RKO (cell line): ENCODE measurements at regions not wholly inside any gene's neighbourhood (a gene's known extent, or its start where the extent isn't known, plus 50 kb on each side); places are given as distances from the start of the nearest gene placed in this dataset.
"Not testable (repeated sequence)": the region's sequence is repeated elsewhere in the genome, so short reads cannot be mapped to it uniquely, and the experiment has no call there.

Experiments
- DNase-seq: peaks from one replicate; pipeline ENCODE4 v3.0.0-alpha.2; 2016; ENCODE audit warnings: low spot score

DNA sequence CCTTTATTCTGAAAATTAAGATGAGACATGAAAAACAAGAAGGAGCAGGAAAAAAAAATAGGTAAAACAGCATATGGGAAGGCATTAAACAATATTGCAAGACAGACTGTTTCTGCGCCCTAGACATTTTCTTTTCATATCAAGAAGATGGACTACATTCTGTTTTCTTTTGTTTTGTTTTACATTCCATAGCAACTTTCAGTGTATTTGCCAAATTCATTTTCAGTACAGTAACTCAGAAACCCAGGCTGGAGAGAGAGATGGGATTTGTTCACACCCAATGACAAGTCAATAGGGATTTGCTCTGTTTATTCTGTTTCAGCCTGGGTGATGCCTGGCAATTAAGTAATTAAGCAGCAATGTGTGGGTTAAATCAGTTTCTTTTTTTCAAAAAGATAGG is 892.8 kb upstream of the DIAPH2 start:
- no peak for DNase-seq

DNA sequence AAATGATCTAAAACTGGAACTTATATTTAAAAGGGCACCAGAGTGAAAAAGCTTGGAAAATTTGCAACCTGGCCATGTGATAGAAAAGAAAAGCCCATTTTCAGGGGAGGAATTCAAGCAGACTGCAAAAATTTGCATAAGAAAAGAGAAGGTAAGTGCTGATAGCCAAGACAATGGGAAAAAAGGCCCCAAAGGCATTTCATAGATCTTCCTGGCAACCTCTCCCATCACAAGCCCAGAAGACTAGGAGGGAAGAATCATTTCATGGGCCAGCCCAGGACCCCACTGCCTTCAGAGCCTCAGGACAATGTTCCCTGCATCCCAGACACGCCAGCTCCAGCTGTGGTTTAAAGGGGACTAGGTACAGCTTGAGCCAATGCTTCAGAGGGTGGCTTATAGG is 887.3 kb upstream of the DIAPH2 start:
- no peak for DNase-seq

DNA sequence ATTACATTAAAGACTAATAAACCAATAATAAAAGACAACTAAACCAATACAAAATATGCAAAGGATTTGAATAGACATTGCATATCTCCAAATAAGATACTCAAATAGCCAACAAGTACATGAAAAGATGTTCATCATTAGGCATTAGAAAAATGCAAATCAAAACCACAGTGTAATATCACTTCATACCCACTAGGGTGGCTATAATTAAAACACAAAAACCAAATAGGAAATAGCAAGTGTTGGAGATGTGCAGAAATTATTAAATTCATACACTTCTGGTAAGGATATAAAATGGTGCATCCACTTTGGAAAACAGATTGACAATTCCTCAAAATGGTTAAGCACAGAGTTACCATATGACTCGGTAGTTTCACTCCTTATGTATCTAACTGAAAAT is 860.8 kb upstream of the DIAPH2 start:
- DNase-seq, result peak; percentile 5

DNA sequence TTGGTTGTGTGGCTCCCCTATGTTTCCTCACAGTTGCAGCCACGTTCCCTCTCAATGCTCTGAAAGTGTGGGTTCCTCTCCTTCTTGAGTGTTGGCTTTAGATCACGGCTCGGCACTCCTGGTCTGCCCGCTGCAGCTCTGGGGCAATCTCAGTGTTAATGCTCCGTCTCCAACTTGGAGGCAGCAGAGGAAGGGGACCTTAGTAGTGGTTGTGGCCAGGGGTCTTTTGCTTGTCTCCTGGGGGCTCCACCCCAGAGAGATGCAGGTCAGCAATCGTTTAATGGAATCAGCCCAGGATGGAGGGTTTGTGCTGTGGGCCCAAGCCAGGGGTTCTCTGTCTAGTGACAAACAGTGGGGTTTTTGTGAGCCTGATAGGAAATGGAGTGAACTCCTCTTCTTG is 849.4 kb upstream of the DIAPH2 start:
- DNase-seq, result no peak

DNA sequence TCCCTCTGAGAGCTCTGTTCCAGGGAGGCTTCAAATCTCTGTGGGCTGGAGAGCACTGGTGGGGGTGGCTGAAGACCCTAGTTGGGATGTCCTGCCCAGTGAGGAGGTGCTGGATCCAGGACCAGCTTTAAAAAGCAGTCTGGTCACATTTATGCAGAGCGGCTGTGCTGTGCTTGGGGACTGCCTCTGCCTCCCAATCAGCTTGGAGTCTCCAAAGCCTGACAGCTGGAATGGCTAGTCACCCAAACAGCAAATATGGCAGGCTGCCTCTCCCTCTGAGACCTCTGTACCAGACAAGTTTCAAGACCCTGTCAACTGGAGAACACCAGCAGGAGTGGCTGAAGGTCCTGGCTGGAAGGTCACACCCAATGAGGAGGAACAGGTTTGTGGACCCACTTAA is 848.1 kb upstream of the DIAPH2 start:
- no peak for DNase-seq

DNA sequence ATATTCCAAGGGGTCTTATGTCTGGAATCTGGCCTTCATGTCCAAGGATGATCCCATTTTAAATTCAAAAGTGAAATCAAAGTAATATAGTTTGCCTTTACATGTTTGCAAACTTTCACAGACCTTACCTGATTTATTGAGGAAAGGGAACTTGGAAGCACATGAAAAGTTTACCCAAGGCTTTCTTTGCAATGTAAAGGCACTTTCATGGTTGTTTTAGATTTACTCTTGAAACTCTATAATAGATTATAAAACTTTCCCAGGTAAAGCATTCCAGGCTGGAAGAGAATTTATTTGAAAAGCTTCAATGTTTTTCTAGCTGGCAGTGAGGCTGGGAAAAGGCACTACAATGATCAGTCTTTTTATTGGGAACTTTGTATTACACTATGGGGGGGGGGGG is 842.8 kb upstream of the DIAPH2 start:
- no peak for DNase-seq

DNA sequence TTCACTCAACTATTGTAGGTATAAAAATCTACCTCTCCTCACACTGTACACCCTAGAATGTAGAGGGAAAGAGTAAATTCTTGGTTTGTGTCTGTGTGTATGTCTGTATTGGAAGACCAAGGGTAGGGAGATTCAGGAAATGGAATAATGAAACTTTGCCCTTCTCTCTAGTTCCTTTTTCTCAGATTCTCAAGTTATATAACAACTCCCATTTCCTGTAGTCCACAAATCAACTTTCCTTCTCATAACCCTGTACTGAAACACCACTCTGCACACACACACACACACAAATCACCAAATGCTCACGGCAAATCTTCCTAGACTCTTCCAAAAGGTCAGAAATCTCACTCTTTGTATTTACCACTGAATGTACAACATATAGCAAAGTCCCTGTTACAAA is 824.5 kb upstream of the DIAPH2 start:
- no peak for DNase-seq

DNA sequence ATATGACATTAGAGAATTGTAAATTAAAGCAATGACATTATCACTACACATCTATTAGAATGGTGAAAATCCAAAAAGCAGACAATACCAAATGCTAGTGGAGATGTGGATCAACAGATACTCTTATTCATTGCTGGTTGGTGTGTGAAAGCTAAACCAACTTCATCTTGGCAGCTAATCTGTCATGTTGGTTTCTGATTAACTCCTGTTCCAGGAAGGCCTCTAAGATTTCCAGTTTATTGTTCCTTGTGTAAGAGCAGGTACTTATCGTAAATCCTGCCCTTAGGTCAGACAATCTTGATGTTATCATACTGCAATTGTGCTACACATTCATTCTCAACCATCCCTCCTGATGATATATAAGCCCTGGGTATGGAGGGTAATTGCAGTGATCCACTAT is 809.0 kb upstream of the DIAPH2 start:
- DNase-seq, result no peak

DNA sequence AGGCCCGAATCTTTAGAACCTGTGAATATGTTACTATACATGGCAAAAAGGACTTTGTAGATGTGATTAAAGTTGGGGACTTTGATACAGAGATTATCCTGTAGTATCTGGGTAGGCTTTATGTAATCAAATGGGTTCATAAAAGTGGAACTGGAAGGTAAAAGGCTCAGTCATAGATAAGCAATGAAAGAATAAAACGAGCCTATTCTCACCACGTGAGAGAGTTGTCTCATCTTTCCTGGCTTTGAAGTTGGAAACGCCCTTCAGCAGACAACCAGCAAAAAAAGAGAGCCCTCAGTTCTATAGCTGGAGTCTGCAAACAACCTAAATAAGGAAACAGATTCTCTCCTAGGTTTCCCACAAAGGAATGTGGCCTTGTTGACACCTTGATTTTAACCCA is 805.8 kb upstream of the DIAPH2 start:
- DNase-seq, result no peak

DNA sequence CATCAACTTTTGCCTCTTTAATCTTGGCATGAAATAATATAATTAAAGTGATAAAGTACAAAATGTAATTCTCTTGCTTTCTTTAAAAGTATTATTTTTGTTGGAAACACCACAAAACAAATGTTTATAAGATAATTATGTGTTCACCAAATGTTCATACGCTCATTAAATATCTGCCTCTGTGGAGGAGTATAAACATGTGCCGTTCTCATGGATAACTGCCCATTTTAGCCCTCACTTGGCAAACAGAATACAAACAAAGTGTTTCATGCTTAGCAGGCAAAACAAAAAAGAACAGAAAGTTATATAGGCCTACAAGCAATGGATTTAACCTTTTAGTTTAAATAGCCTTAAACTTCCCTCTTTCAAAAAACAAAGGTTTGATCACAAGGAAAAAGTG is 800.5 kb upstream of the DIAPH2 start:
- no peak for DNase-seq

DNA sequence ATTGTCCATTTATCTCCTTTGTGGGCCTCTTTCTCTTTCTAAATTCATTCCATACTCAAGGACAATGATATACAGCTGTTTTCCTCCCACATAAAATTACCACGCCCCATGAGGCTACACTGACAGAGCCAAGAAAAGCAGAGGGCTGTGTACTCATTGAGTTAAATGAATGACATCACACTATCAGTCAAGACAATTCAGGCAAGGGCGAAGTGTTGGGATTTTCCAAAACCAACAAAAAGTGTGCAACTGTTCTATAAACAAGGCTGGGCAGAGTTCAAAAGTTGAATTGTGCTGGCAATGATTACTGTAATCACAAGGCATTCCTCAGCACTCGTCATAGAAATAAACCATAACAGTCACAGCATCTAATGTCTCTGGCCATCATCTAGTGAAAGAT is 799.6 kb upstream of the DIAPH2 start:
- no peak for DNase-seq

DNA sequence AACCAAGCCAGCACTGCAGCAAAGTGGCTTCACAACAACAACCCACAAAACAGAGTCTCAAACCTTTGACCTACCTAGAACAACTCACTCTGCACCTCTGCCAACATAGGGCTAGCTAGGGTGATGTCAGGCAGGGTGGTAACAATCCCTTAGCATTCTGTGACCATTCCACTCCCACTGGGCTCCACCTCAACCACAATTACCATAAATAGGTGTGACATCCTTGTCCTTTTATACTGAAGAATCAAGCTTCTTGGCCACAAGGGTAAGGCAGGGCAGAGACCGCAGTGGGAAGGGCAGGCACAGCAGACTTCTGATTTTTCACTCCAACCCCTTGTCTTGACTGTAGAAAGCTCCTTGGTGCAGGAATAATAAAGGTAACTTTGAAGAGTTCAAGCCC is 795.4 kb upstream of the DIAPH2 start:
- no peak for DNase-seq

DNA sequence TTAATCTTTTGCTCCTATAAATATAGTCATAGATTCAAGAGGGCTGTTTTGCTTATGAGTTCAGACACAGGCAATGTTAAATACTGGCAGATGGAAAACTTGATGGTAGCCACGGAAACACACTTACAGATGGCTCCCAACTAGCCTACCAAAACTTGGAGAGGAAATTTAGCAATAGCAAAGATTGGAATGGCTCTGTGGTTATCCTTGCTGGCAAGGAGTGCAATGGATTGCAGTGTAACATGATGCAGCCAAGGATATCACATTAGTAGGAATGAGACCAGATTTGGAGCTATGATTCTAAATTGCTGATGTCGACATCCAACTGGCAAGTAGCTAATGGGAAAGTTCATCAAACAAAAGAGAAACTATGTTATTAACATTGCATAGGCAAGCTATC is 791.0 kb upstream of the DIAPH2 start:
- DNase-seq, result no peak

DNA sequence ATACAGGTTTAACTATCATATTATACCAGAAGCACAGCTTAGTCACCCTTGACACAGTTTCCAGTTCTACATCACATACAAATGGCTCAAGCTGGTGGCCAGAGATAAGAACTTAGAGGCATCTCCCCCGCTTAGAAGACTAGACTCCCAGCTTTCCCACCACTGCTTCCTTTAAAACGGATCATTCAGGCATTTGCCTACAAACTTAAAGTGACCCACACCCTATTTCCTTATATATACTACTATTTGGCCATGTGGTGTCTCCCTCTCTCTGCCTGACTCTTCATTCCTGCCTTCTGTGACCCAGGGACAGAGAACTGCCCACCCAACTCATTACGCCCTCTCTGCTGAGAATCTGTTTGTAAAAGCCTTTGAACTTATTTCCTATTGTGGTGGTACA is 781.2 kb upstream of the DIAPH2 start:
- DNase-seq, result peak; percentile 2

DNA sequence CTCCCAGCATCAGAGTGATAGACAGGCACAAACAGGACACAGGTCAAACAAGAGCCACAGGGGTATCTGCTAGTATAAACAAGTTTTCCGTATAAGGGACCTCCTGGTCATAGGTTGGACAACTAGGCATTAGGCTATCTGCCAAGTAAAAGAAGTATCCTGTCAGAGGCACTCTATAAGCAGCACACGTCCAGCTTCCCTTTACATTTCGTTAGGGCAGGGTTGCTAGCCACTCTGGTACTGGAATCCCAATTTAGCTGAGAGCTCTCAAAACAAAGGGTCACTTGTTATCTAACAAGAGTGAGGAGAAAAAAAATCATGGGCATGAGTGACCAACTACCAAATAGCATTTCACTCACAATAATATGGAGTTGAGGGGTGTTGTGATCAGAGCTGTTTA is 780.7 kb upstream of the DIAPH2 start:
- no peak for DNase-seq

DNA sequence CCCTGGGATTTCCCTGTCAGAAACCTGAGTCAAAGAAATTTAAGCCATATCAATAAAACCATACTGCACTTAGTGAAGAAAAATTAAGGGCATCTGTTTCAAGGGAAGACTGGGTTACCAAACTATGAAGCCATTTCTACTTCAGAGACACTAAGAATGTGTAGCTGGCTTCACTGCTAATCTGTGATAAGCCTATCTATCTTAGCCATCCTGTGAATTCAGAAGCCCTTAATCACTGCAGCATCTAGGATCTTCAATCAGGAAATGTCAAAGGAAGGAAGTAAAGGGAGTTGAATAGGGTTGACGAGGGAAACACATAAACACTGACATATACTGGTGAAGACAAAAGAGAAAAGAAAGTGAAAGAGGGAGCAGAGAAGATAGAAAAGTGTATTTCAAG is 777.6 kb upstream of the DIAPH2 start:
- no peak for DNase-seq

DNA sequence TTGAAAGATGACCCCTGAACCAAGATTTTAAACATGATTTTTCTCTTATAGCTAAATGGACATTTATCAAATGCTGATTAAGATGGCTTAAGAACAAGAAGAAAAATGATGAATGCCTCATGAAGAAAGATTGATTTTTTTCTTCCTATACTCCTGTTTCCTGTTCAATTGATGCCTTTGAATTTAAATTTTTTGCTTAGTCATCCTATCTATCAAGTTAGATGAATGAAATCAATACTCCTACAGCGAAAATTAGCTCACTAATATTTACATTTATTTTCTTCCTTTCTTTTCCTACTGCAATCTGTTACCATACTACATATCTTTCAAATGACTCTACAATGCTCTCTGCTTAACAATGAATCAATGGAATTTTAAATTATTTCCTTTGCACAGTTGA is 773.6 kb upstream of the DIAPH2 start:
- no peak for DNase-seq

DNA sequence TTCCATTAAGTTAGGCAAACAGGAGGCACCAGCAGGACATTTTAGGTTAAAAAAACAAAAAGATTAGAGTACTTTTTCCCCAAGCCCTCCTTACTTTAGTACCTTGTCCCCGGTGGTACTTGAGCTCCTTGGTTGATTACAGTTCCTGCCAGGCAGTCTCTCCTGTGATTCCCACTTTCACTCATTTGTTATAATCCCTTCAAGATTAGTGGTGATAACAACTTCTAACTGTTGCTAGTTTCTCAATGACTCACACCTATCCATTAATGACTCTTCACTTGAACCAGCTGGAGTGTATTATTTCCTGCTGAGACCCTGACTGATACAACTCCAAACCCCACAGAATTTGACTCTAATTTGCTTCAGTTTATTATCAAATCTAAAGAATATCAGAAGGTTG is 765.0 kb upstream of the DIAPH2 start:
- no peak for DNase-seq

DNA sequence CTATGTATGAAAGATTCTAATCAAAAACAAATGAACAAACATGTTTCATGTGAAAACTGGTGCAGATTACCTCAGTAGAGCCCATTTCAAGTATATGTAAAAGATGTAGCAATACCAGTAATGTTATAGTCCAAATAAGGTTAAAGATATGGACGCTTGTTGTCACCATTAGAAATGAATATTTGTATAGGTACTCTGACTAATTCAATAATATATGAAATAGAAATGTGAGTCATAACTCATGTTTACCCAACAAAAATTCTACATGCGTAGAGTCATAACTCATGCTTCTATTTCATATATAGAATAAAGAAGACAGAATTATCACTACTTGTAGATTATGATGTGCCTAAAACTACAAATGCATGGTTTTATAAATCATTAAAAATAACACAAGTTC is 739.1 kb upstream of the DIAPH2 start:
- DNase-seq, result no peak

DNA sequence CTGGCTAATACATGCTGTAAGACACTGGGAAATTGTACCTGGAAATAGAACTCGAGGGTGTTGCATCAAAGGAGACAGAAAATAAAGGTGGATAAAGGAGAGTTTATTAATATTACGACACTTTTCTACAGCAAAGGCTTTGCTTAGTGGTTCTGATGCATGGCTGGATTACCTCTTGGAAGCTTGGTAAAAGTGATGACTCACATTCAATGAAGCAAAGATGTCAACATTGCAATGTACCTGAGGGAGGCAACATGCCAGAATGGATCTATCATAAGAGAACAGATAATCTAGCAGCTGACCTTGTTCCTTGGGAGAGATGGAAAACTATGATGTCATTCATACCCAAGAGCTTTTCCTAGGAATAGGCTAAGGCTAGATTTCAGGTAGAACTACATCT is 735.1 kb upstream of the DIAPH2 start:
- DNase-seq, result no peak

DNA sequence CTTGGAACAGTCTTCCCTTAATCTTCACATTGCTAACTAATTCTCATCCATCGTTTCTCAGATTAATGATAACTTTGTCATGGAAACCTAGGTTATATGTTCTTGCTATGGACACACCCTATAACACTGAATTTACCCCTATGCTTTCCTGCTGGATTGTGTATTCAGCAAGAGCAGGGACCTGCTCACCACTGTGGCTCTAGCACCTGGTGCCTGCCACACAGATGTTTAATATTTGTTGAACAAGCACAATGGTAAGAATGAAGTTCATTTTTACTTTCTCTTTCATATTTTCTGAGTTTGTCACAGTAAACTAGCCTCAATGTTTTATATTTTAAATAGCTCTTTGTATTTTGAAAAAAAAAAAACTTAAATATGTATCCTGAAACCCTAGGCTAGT is 734.0 kb upstream of the DIAPH2 start:
- DNase-seq, result no peak

DNA sequence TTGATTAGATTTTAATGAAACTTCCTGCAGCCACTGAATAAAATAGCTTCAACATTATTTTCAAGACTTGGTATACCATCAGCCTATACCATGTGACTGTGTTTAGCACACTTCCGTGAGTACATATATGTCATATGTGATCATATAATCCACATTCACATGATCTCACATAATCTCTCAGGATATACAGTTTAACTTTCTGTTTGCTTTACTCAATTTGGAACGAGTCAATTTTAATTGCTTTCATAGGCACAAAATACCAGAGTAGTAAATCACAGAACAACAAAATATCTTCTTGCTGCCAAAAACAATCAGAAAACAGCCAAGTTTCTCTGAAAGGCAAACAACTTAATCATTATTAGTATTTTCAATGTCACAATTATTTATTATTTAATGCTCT is 731.1 kb upstream of the DIAPH2 start:
- DNase-seq, result no peak

DNA sequence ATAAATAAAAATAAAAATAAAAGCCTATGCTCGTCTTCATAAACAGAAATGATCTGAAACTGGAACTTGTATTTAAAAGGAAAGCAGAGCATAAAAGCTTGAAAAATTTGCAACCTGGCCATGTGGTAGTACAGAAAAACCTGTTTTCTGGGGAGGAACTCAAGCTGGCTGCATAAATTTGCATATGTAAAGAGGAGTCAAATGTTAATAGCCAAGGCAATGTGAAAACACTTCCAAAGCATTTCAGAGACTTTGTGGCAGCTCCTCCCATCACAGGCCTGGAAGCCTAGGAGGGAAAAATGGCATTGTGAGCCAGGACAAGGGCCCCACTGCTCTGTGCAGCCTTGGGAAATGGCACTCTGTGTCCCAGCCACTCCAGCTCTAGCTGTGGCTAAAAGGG is 727.9 kb upstream of the DIAPH2 start:
- DNase-seq, result no peak

DNA sequence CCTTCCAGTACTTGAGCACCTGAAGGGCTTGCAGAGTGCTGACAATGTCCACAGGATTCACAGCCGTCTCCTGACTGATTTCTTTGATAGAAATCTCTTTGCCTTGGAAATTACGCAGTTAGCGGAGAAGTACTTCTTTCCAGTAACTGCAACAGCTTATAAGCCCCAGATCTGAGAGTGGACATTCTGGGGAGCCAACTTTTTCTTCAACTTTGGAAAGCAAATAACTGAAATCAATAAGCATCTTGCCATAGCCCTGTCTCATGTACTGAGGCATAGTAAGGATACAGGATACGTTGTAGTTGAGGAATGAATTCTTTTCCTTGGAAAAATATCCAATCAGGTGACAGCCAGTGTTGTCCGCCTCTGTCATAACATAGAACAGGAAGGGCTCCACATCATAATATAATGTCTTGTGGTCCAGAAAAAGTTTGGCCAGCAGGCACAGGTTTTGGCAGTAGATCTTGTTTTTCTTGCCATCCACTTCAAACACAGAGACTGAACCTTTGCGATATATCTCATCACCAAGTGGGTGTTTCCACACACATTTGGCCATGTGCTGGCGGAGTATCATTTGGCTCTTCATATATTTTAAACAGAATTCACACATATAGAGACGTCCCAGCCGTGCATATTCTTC is 711.1 kb upstream of the DIAPH2 start:
- not testable (repeated sequence) for DNase-seq

DNA sequence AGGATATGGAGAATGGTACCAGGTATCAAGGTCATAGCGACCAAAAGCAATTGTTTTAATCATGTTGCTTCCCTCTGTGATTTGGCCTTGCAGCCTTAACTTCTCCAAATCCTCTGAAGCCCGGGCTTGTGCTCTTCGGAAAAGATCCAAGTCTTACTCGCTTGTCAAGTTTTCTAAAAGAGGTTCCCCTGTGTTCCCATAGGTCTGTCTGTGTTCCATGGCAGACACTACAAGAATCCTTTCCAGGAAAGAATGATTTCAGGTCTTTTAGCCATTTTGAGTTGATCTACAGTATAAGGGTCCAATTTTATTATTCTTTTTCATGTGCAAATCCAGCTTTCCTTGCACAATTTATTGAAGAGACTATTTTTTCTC is 710.6 kb upstream of the DIAPH2 start:
- no peak for DNase-seq
